GM19468 (cell line): ENCODE measurements at regions not wholly inside any gene's neighbourhood (a gene's known extent, or its start where the extent isn't known, plus 50 kb on each side); places are given as distances from the start of the nearest gene placed in this dataset.

Experiments
- ATAC-seq: cut with Tn5 transposase; IDR thresholded peaks from one replicate; pipeline ENCODE4 v1.9.1; 2021; ENCODE audit warnings: mild to moderate bottlenecking, moderate library complexity, moderate number of reproducible peaks; ENCODE audit not compliant: unreplicated experiment; ENCODE audit errors: extremely low read depth

DNA sequence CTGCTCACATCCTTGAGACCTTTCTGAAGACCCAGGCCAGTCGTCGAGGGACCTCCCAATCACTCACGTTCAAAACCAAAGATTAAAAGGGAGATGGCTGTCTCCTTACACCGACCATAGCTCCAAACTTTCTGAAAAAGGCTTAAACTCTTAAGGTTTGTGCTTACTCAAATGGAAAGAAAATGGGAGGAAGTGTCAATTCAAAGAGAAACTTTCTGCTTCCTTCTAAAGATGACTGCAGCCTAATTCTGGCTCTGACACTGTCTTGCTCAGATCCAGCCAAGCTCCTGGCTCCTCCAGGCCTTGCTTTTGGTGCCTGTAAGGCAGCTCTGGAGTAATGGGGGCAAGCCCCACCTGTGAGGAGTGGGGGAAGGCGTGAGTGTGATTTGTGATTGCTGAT lies 54.9 kb upstream of the WSB1 start:
- ATAC-seq: no peak

DNA sequence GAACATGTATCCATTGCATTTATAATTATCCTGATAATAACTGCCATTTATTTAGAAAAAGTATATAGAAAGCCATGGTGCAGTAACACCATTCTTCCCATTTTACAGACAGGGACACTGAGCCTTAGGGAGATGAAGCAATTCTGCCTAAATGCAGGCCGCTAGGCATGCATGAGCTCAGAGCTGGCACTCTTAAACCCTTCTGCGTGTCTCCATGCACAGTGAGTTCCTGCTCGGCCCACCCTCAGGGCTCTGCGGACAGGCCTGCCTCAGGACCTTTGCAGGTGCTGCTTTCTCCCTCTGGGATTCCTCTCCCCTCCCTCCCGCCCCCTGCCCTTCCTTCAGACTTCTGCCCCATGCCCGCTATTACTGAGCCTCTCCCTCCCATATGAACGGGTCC lies 54.3 kb upstream of the WSB1 start:
- no peak for ATAC-seq

DNA sequence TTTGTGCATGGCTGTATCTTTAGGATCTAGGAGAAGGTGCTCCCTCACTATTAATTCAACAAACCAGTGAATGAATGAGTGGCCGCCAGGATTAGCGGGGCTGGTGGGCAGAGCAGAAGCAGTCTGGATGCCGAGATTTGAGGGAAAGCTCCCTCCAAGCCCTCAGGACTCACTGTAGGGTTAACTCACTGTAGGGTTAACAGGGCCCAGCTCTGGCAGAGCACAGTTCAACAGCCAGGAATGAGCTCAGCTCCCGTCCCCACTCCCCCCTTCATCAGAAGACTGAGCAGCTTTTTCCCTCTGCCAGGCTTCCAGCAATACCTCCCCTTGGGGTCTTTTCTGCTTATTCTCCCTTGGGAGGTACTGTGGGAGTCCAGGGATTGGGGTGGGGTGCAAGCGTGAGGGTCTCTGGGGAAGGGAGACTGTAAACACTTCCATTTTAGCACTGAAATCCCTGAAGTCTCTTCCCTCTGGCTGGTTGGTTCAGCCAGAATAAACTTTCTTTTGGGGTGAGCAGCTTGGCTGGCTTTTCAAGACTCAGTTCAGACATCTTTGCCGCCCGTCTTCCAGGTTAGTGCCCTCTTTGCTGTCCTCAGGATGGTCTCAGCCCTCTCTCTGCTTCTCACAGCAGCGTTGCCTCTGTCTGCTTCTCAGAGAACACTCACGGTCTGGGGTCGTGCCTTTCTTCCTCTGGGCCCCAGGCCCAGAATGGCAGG lies 53.7 kb upstream of the WSB1 start:
- no peak for ATAC-seq

DNA sequence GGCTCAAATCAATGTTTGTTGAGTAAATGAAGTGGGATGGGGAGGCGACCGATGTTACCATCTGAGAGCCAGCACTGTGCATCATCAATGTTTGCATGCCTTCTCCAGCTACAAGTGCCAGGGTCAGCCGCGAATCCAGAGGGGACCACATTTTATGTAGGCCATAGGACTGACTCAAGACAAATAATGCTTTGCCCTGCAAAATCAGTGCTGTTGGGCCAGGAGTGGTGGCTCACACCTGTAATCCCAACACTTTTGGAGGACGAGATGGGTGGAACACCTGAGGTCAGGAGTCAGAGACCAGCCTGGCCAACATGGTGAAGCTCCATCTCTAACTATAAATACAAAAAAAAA lies 53.1 kb upstream of the WSB1 start:
- no peak for ATAC-seq

DNA sequence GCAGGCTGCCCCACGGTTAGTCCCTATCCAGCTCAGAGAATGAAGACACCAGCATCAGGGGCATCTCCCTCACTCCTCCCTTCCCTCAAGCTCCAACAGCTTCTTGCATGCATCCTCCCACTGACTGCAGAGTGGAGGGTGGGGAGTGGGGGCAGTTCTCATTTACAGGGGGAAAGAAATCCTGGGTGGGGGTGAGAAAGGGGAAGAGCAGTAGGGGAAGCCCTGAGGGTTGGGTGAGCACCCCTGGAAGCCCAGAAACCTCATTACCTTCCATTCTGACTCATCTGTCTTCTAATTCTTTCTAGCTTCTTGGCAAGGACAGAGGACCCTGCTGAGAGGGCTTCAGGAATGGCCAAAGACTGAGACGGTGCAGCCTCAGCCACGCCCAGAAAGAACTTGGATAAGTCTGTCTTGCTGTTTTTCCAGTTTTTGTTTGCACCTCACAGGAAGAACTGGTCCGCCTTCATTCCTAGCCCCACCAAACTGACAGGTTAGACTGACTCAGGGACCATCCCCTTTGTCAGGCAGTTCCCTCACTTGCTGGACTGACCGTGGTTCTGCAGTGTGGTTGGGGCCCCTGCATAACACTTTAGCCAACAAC lies 52.5 kb upstream of the WSB1 start:
- ATAC-seq: no peak

DNA sequence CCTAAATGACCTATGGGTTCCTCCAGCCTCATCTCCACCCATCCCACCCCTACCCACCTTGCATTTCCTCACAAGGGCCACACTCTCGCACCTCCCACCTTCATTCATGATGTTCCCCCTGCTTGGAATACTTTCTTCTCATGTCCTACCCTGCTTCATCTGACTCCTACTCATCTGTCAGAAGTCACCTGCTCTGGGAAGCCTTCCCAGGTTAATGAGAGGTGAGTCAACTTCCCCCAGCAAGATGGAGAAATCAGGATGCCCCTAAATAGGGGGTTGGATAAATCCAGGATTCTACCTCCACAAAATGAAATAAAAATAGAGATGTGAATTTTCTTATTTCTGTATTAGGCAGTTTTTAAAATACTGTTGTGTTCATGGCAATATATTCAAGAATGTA lies 51.0 kb upstream of the WSB1 start:
- ATAC-seq: no peak

DNA sequence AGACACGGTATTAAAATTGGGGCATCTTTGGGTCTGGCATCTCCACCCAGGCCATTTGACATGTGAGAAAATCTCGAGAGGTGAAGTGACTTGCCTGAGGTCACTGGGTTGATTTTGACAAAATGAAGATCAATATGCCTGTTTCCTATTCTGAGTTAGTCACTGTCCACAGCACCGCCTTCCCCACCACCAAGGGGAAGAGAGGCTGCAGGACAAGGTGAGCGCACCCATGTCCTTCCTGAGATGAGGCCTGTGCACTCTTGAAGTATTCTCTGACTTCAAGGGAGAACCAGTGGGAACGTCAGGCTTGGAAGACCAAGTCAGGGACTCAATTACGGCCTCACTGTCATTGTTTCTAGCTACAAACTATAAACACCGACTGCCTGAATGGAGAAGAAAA lies 49.9 kb upstream of the WSB1 start:
- no peak for ATAC-seq
